ENCODE measurements at regions not wholly inside any gene's neighbourhood (a gene's known extent, or its start where the extent isn't known, plus 50 kb on each side); places are given as distances from the start of the nearest gene placed in this dataset.

DNA sequence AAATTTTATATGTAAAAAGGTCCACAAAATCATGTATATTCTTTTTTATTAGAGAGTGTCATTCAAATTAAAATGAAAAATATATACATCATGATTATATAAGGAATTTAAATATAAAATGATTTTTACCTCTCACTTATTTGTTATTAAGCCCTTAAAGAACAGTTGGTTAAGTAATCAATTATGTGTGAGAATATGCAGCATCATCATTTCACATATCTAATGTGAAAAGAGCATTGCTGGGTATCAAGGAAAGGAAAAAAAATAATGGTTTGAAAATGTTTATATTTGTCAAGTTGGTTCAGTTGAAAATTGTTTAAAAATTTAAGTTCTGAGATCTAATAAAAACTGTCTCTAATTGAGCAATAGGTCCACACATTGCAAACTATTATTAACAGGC, 363.6 kb upstream of the GRM3 start:
- Histone ChIP-seq H3K4me1 (no peaks in the 10 kb centered on the region), H3K9me3 (no peaks in the 10 kb centered on the region), H3K27me3 (no peaks in the 10 kb centered on the region), H3K36me3 (no peaks in the 10 kb centered on the region), H3K27ac (no peak overlapping the region), H3K4me3 (no peak overlapping the region)
- DNase-seq (ENCODE audit: low spot score in 2 of 2) = no peak
- intact Hi-C loops (cut with DNase I) = no loop called here
- no peak for TF ChIP-seq CTCF (IDR thresholded peaks at IDR 0.05)

- Histone ChIP-seq H3K4me1 (no peaks in the 10 kb centered on the region), H3K9me3 (no peaks in the 10 kb centered on the region), H3K4me3 (no peak overlapping the region), H3K27me3 (no peaks in the 10 kb centered on the region), H3K27ac (no peak overlapping the region), H3K36me3 (no peaks in the 10 kb centered on the region)
- no peak for TF ChIP-seq CTCF (IDR thresholded peaks at IDR 0.05)
- intact Hi-C loops (cut with DNase I) = no loop called here
- DNase-seq (ENCODE audit: low spot score in 2 of 2) = no peak
Observed at GRCh38 chr7:86262781-86263180, 380.9 kb upstream of the GRM3 start.

DNA sequence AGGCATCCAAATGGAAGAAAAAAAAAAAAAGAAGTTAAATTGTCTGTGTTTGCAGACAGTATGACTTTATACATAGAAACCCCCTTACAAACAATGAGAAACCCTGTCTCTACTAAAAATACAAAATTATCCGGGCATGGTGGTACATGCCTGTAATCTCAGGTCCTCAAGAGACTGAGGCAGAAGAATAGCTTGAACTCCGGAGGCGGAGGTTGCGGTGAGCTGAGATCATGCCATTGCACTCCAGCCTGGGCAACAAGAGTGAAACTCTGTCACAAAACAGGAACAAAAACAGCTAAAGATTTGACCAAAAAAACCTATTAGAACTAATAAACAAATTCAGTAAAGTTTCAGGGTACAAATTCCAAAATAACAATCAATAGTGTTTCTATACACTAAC, 385.8 kb upstream of the GRM3 start:
- TF ChIP-seq CTCF (IDR thresholded peaks at IDR 0.05) = no peak
- intact Hi-C loops (cut with DNase I) = no loop called here

DNA sequence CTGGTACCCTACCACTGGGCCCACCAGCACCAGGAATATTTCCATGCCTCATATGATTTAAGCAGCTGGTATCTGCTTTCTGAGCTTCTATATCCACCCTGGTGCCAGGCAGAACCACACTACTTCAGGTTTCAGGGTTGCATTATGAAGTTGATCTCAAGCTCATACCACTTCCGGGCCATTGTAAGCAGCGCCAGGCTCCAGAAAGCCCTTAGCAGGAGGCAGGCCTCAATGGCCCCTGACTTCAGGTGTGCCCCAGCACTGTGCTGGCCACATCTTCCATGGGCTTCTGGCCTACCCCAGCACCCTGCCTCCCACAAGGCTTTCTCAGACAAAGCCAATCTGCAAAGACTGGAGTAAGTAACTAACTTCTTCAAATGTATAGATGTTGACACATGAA, 391.3 kb upstream of the GRM3 start:
- Histone ChIP-seq H3K4me3 (no peak overlapping the region), H3K9me3 (no peaks in the 10 kb centered on the region), H3K27ac (no peak overlapping the region), H3K4me1 (no peaks in the 10 kb centered on the region), H3K27me3 (no peaks in the 10 kb centered on the region), H3K36me3 (no peaks in the 10 kb centered on the region)
- no peak for DNase-seq (ENCODE audit: low spot score in 2 of 2)
- no peak for TF ChIP-seq CTCF (IDR thresholded peaks at IDR 0.05)
- intact Hi-C loops (cut with DNase I) = no loop called here

More for the DNA sequence above, 385.8 kb upstream of the GRM3 start:
- Histone ChIP-seq H3K27me3 (no peaks in the 10 kb centered on the region), H3K27ac (no peak overlapping the region), H3K4me1 (no peaks in the 10 kb centered on the region), H3K9me3 (no peaks in the 10 kb centered on the region), H3K4me3 (no peak overlapping the region), H3K36me3 (no peaks in the 10 kb centered on the region)
- DNase-seq (ENCODE audit: low spot score in 2 of 2) = no peak

- intact Hi-C loops (cut with DNase I) = no loop called here
- no peaks in the 10 kb centered on the region for H3K4me1 ChIP-seq
- H3K27me3 ChIP-seq = no peaks in the 10 kb centered on the region
- H3K4me3 ChIP-seq = no peak overlapping the region
- H3K36me3 ChIP-seq = no peaks in the 10 kb centered on the region
- H3K27ac ChIP-seq = no peak overlapping the region
- no peaks in the 10 kb centered on the region for H3K9me3 ChIP-seq
- no peak for TF ChIP-seq CTCF (IDR thresholded peaks at IDR 0.05)
- no peak for DNase-seq (ENCODE audit: low spot score in 2 of 2)
Observed at GRCh38 chr7:86248977-86249376, 394.7 kb upstream of the GRM3 start.

DNA sequence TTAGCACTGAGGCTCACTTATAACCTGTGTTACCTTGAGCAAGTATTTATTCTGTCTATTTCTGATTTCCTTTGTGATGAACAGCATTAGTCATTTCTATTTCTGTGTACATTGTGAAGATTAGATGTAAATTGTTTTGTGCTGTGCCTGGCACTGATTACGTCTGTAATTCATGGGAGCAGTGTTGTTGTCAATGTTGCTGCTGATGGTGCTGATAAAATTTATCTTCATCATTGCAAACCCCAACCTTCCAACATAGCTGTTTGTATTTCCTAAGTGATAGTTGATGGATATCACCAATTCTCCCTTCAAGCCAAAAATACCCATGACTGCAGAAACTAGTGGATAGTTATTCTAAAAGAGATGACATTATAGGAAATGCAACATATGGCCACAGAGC, 400.5 kb upstream of the GRM3 start:
- no peak for TF ChIP-seq CTCF (IDR thresholded peaks at IDR 0.05)
- Histone ChIP-seq H3K4me1 (no peaks in the 10 kb centered on the region), H3K4me3 (no peak overlapping the region), H3K27ac (no peak overlapping the region), H3K27me3 (no peaks in the 10 kb centered on the region), H3K9me3 (no peaks in the 10 kb centered on the region), H3K36me3 (no peaks in the 10 kb centered on the region)
- DNase-seq (ENCODE audit: low spot score in 2 of 2) = no peak
- intact Hi-C loops (cut with DNase I) = no loop called here

All from ascending aorta (tissue), 2 donors.